Occipital lobe (tissue), 1 donor: ENCODE measurements at regions not wholly inside any gene's neighbourhood (a gene's known extent, or its start where the extent isn't known, plus 50 kb on each side); places are given as distances from the start of the nearest gene placed in this dataset.
"Not testable (repeated sequence)": the region's sequence is repeated elsewhere in the genome, so short reads cannot be mapped to it uniquely, and the experiment has no call there.

Source experiments
- DNase-seq: peaks from one replicate; lab custom pipeline; 2025; lab: John Stamatoyannopoulos, UW

DNA sequence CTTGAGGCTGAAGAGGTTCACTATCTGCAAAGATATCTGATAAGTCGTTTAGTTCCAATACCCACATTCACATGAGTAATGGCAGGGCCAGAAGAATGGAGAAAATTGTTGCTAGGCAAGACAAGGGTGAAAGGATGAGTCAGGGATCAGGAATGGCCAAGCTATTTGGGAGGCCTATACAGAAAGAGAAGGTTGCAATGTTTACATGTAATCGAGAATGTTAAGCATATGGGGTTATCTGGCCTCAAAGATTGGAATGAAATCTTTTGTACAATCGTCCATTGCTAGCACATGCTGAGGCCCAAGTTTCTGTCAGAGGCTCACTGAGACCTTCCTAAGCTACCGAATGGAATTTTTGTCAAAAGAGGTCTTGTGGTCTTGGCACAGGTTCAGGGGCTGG, 299.9 kb upstream of the PLD5 start:
- no peak for DNase-seq

DNA sequence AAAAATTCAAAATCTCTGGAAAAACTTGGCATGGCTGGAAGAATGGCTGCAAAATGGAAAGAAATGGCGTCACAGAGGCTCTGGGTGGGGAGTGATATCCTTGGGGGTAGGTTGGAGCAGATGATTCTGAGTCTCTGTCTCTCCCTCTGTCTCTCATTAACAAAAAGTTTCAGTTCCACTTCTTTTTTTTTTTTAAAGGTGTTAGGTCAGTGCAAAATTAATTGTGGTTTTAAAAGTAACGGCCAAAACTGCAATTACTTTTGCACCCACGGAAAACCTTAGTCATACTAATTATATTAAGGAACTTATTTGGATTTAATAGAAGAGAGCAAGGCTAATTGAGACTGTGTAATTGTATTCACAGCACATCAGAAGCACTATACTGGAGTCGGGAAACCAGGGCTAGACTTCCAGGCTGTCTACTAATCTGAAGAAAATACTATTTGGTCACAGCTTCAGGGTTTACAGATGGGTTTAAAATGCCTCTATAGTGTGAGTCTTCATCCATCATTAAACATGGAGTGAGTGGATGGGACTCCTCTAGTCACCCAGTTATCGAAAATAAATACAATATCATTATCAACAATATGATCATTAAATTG, 289.1 kb upstream of the PLD5 start:
- DNase-seq: no peak

DNA sequence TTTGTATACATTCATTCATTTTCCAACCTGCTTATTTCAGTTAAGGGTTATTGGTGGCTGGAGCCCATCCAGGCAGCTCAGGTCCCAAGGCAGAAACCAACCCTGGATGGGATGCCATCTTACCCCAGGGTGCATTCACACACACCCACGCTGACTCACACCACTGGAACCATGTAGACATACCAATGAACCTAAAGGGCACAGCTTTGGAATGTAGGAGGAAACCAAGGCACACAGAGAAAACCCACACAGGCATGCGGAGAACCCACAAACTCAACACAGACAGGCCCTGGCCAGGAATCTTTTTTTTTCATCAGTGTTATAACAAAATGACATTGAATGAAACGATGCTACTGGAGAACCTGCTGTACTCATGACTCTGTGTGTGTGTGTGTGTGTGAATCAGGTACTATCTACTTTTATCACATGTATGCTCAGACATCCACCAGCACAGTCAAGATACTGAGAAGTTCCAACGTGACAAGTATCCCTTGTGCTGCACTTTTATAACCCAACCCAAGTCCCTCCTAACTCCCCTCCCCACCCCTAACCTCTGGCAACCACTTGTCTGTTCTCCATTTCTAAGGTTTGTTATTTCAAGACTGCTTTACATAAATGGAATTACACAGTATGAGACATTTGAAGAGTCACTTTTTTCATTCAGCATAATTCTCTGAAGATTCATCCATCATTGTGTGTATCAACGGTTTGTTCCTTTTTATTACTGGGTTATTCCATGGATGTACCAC, 286.8 kb upstream of the PLD5 start:
- no peak for DNase-seq

DNA sequence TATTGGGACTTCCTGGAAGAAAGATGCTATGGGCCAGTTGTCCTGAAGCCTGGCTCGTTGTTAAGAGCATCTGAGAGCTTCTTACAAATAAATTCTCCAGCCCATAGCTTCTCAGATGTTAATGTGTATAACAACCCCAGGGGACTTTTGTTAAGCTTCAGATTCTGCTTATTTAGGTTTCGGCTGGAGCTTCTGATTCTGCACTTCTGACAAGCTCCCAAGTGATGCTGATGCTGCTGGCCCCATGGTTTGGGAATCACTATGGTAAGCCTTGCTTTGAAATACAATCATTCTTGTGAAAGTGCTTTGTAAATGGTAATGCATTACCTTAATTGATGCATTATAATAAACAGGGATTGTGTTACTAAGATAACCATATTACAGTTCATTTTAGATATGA, 281.8 kb upstream of the PLD5 start:
- DNase-seq: no peak

DNA sequence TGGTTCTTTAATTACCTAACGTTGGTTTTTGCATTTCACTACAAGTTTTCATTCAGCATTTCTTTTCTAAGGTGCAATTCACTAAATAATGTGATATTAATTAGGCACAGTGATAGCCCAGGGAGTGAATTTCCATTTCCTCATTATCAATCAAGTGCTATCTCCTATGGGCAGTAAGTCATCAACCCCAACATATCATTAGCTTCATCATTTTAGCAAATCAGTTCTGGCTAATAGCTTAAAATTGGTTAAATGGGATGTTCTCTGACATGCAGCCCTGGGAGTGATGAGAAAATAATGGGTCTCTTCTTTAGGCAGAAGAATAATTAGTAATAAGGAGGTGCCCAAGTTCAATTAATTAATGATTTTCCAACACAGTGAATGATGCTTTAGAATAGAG, 280.9 kb upstream of the PLD5 start:
- not testable (repeated sequence) for DNase-seq

DNA sequence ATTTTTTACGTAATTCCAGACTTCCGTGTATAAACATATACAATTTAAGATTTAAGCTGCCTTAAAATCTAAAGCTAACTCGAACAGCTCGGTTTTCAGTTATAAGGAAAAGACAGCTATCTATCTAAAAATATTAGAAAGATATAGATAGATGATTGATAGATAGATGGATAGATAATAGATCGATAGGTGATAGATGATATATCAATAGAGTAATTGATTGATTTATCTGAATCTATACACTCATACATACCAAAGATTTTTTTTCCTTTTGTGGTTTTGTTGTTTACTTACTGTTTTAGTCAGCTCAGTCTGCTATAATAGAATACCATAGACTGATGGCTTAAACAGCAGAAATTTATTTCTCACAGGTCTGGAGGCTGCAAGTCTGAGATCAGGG, 278.5 kb upstream of the PLD5 start:
- no peak for DNase-seq

DNA sequence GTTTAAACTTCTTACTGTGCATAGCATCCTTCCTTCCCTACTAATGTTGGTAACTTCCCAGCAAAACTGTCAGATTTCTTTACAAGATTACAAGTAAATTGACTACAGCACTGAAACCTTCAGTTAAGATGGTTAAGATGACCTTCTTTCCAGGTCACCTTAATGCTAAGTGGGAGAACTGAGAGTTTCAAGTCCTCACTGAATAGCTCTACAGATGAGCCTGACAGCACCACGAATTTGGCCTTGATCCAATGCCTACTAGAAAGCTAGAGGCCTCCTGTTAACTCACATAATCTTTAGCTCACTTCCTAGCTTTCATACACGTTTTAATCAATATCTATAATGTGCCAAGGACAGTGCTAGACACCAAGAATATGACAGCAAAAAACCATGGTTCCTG, 276.0 kb upstream of the PLD5 start:
- DNase-seq: no peak

DNA sequence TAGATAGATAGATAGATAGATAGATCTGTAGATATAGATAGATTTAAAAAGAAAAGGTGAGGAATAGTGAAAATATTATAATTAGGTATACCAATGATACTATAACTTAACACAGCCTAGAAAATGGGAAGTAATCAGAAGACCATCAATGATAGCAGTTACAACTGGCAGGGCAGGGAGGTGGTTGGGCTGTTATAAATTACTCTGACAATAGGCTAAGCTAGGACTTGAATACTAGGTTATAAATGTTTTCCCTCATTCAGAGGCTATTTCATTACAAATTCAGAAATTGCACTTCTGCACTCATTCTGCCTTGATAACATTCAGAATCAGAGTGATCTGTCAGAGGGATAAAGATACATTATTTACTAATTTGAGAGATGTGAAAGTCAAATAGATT, 273.4 kb upstream of the PLD5 start:
- DNase-seq: no peak

DNA sequence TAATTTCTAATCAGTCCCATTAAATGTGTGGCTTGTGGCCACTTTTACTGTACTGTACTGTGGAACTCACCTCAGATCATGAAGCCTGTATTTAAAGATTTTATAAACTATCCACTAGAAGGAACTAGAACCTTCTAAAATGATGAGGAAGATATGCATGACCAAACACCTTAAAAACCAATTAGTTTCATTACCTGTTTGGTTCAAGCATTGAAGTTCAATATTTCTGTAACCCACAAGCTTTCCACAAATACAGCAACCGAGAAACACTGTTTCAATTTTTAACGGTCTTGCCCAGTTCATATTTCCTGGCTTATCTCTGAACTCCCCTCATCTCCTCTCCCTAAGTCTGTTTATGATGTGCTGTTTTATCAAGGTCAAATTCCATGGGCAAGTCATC, 264.3 kb upstream of the PLD5 start:
- DNase-seq: no peak

DNA sequence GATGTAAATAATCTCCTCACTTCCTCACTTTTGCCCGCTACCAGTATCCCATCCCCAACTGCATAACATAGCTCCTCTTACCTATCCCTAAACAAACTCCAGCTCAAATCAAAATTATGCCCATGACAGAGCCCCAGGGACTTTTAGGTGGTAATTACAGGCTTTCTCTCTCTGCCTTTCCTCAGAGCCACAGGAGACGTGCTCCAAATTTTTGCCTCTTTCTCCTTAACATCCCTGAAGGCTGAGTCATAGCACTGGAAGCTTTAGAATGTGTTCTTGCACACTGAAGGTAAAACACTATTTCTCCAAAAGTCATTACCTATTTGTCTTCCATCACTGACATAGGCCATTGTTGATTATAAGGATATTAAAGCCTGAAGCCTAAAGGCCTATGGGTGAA, 263.5 kb upstream of the PLD5 start:
- no peak for DNase-seq

DNA sequence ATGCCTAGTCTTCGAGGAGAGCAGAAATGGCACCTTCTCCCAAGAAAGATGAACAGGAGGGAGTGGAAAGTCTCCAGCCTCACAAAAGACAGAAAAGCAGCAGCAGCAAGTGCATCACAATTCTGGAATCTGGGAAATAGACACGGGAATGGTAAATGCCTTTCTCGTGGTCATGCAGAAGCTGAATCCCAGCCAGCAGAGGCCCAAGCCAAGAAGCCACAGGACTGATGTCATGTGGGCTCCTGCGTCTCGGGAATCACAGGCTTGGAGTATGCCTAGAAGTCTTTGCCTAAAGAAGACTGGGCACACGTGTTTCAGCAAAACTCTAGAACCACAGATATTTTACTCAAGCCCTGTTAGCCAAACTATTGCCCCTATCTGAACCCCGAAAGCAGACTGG, 260.3 kb upstream of the PLD5 start:
- no peak for DNase-seq

DNA sequence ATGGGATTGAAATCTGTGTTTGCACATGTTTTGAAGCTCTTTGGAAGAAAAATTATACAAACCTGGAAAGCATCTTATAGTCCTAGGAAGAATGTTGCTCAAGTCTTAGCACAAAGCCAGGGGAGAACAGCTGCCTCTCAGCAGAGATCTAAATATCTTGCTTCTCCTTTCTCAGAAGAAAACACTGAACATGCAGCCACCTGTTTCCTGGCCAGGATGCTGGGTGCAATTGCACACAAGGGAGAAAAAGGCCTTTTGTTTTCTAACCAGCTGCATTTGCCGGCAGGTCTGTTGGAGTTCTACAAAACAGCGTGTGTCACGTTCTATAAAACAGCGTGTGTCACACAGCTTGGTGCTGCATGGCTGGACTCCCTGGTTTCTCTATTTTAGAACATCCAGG, 259.6 kb upstream of the PLD5 start:
- no peak for DNase-seq

DNA sequence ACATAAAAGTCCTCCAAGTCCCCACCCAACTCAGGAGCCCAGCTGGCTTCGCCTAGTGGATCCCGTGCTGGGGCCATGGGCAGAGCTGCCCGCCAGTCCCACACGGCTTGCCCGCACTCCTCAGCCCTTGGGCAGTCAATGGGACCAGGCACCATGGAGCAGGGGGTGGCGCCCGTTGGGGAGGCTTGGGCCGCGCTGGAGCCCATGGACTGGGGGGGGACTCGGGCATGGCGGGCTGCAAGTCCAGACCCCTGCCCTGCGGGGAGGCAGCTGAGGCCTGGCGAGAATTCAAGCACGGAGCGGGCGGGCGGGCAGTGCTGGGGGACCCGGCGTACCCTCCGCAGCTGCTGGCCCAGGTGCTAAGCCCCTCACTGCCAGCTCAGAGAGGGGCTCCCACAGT, 249.8 kb upstream of the PLD5 start:
- no peak for DNase-seq

DNA sequence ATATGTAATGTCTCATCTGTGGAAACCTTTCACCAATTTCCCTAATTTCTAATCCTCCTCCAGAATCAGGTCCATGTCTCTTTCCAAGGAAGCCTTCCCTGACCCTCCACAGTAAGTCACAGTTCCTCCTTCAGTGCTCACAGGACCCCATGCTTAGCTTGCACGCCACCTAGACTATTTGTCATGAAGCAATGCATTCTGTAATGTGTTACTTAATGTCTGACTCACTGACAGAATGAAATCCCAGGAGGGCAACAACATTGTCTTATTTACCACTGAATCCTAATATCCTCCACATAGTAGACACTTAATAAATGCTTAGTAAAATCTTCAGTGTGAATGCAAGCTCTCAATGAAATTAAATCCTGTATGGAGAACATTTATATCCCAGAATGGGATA, 245.9 kb upstream of the PLD5 start:
- no peak for DNase-seq

DNA sequence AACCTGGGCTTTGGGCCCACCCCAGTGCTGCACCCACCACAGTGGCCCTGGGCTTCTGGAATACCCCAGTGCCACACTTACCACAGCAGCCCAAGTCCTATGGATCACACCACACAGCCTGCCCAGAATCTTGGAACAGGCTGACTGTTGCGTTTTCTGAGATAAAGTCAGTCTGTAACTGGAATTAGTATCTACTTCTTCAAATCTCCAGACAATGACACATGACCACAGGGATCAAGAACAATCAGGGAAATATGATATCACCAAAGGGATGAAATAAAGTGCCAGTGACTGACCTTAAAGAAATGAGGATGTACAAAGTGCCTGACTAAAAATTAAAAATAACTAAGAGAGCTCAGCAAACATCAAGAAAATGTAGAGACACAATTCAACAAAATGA, 239.7 kb upstream of the PLD5 start:
- DNase-seq: no peak

DNA sequence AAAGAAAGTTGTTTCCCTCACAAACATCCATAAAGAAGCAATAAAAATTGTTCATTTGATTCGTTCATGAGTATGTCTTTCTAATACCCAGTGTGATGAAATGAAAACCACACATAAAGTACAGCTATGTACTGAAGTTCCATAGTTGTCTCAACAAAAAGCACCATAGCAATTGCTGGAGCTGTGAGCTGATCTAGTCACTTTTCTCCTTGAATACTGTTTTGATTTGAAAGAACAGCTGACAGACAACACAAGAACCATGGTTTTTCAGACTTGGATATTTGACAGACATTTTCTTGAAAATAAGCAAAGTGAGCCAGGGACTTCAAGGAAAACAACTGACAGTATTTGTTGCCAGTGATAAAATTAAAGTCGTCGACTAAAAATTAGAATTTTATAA, 237.1 kb upstream of the PLD5 start:
- no peak for DNase-seq

DNA sequence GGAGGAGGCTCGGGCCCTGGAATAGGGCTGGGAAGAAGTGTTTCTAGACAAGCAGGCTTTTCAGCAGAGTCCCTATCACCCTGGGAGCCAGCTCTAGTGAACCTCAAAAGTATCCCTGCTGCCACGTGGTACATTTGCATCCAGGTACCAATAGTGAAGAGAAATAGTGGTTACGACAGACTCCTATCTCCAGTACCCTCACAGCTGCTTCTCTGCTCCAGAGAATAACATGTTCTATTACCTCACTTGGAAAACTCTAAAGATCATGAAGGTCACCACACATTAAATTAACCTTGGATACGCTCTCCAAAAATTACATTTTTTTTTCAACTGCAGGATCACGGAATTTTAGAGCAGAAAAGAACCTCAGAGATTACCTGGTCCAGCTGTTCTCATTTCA, 230.4 kb upstream of the PLD5 start:
- no peak for DNase-seq

DNA sequence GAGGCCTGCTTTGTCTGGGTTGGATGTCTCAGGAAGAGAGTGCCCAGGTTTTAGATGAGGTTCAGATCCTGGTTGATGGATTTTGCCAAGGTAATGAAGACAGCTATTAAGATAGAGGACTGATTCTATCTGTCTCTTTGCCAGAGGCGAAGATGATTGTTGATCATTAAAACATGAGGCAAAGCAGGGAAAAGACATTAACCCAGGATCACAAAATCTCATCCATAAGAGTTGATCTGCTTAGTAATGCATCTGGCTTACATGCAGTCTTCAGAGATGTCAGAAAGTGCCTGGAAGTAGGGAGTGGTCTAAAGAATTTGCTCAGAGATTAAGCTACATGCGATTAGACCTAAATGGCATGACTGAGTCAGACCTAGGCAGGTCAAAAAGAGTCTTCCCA, 229.6 kb upstream of the PLD5 start:
- DNase-seq: no peak

DNA sequence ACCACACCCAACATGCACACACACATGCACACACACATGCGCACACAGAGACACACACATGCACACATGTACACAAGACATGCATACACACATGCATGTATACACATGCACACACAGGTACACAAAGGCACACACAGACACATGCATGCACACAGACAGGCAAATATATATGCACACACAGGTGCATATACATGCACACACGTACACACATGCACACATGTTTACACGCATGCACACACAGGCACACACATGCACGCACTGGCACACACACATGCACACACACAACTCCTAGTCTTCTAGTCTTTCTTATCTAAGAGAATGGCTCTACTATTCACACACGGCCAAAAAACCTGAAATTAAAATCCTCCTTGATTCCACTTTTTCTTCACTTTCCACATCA, 222.7 kb upstream of the PLD5 start:
- no peak for DNase-seq

DNA sequence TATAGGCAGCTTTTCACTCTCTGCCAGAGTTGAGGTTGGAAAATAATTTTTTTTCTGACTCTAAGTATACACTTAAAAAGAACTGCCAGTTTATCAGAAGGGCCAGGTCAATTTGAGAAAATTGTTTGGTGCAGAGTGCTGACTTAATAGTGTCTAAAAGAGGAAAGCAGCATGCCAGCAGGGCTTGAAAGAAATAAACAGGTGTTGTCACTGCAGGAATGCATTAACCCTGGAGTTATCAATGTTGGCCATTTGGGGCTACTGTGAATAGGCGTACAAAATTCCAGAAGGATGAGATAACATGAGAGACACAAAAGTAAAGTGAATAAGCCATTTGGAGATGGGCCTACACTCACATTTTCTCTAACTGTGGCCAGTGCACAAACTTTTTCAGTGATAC, 220.6 kb upstream of the PLD5 start:
- no peak for DNase-seq

DNA sequence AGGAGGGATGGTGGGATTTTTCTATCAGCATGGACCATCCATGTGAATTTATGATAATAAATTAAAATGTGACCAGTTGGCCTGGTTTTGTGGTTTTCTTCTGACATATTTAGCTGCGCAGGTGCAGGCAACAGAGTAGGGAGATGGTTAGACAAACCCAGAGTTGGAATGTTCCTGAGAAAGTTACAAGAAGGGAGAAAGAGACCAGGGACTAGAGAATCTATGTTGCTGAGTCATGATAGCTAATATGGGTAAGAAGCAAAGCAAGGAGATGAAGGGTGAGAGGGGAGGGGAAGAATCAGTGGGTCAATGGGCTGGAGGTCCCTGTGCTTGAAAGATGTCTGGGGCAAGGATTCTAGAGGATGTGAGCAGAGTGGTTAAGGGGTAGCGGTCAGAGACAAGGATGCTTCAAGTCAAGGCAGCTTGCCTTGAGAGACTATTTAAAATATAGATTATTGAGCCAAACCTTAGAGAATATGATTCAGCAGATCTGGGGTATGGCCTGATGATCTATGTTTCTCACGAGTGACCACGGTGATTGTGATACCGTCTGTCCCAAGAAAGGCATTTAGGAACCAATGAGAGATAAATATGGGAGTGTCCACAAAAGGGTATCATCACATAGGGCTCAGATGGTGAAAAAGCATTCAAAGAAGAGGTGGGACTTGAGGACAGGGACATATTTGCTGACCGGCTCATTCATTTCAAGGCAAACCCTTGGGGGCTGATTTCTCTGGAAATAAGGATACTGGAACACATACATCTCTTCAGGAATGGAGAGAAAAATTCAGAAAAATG, 219.7 kb upstream of the PLD5 start:
- DNase-seq: no peak

DNA sequence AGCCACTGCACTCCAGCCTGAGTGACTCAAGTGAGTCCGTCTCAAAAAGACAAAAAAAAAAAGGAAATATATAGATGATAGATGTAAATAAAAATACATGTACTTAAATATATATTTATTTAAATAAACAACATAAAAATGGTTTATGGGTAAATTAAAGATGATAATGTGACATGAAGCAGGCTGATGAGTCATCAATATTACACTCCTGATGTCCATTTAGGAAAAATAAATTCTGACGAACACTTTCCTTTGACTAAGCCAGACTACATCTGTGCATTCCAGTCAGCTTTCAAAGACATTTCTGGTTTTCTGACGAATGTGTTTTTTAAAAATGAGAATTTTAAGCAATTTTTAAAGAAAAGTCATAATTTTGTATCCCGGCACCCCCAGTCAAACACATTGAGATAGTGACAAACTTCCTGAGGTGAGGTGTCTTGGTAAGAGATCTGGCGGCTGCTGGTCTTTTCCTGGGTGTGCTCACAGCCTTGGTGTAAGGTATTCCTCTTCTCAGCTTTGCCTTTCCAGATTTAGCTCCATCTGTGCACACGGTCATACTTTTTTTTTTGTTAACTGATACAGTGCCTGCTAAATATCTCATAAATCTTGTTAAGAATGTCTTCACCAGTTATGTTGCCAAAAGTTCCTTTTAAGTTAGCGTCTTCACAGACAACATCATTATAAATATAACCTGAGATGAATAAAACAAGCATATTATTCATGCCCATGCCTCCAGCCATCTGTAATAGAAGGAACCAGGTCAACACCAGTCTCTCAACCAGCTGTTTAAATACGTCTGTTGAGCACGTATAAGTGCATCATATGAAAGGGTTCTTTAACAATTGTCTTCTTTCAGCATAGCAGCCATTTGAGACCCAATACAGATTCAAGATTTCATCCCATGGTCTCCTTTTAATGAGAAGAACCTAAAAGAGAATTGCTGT, 214.5 kb upstream of the PLD5 start:
- no peak for DNase-seq
